Smooth muscle cell (in vitro differentiated cells): ENCODE measurements at regions not wholly inside any gene's neighbourhood (a gene's known extent, or its start where the extent isn't known, plus 50 kb on each side); places are given as distances from the start of the nearest gene placed in this dataset.

Experiments
- DNase-seq: peaks from one replicate; lab custom pipeline; 2025; ENCODE audit not compliant: unreplicated experiment; lab: John Stamatoyannopoulos, UW
- H2AFZ ChIP-seq: fragments of 200-600 bp; sonication (generic); 2 replicates; pipeline ENCODE4 v1.6.0; 2016; ENCODE audit warnings: antibody characterized with exemption, low read depth, mild to moderate bottlenecking
- H3F3A ChIP-seq: fragments of 200-600 bp; sonication (generic); 2 replicates; pipeline ENCODE4 v1.6.0; 2017; ENCODE audit warnings: antibody characterized with exemption, low read depth
- H3K27ac ChIP-seq: fragments of 200-600 bp; sonication (generic); 2 replicates; pipeline ENCODE4 v1.5.1; 2016; ENCODE audit warnings: low read depth, mild to moderate bottlenecking
- H3K27me3 ChIP-seq: fragments of 200-600 bp; sonication (generic); 2 replicates; pipeline ENCODE4 v1.6.1; 2016; ENCODE audit warnings: low read depth, mild to moderate bottlenecking
- H3K36me3 ChIP-seq: fragments of 200-600 bp; sonication (generic); 2 replicates; pipeline ENCODE4 v1.5.1; 2016; ENCODE audit warnings: low read depth
- H3K4me1 ChIP-seq: fragments of 200-600 bp; sonication (generic); 2 replicates; pipeline ENCODE4 v1.5.1; 2016; ENCODE audit warnings: low read depth
- H3K4me2 ChIP-seq: fragments of 200-600 bp; sonication (generic); 2 replicates; pipeline ENCODE4 v1.6.0; 2016; ENCODE audit warnings: mild to moderate bottlenecking
- H3K4me3 ChIP-seq: fragments of 200-600 bp; sonication (generic); 2 replicates; pipeline ENCODE4 v1.5.1; 2016; ENCODE audit warnings: mild to moderate bottlenecking
- H3K79me2 ChIP-seq: fragments of 200-600 bp; sonication (generic); 2 replicates; pipeline ENCODE4 v1.6.0; 2016; ENCODE audit warnings: low read depth, mild to moderate bottlenecking
- H3K9ac ChIP-seq: fragments of 200-600 bp; sonication (generic); 2 replicates; pipeline ENCODE4 v1.6.0; 2016; ENCODE audit warnings: low read depth
- H3K9me3 ChIP-seq: fragments of 200-600 bp; sonication (generic); replicated peaks from 2 replicates; pipeline ENCODE4 v1.5.1; 2016; ENCODE audit warnings: low read depth
- H4K20me1 ChIP-seq: fragments of 200-600 bp; sonication (generic); 2 replicates; pipeline ENCODE4 v1.6.0; 2016; ENCODE audit warnings: low read depth
- CTCF ChIP-seq: fragments of 200-600 bp; sonication (generic); IDR thresholded peaks from 2 replicates; pipeline ENCODE4 v1.5.1; 2017; ENCODE audit warnings: borderline replicate concordance, mild to moderate bottlenecking, antibody characterized with exemption; ENCODE audit not compliant: insufficient read depth, poor library complexity, severe bottlenecking
- WGBS: methylation state at CpG from one replicate; pipeline ENCODE4 v1.1.7; 2016; ENCODE audit warnings: low lambda C conversion rate; 5-methylcytosine and 5-hydroxymethylcytosine counted together

GRCh38 chr2:129755786-129756185 lies 223.7 kb upstream of the RAB6C start:
- no peaks in the 10 kb centered on the region for H3K36me3 ChIP-seq
- no peaks in the 10 kb centered on the region for H3K27me3 ChIP-seq
- no peaks in the 10 kb centered on the region for H4K20me1 ChIP-seq
- H3K79me2 ChIP-seq = no peaks in the 10 kb centered on the region
- H3K4me1 ChIP-seq = peaks cover 6% of the 10 kb centered on the region
- no peak for DNase-seq
- no peak for TF ChIP-seq CTCF
- no peak overlapping the region for H3K4me2 ChIP-seq
- no peaks in the 10 kb centered on the region for H3K9me3 ChIP-seq
- no peak overlapping the region for H3K27ac ChIP-seq
- WGBS = 98% methylated on average over 7 of the region's 7 CpGs
- H3K9ac ChIP-seq = no peak overlapping the region
- H2AFZ ChIP-seq = no peak overlapping the region
- no peaks in the 10 kb centered on the region for H3F3A ChIP-seq
- no peak overlapping the region for H3K4me3 ChIP-seq

GRCh38 chr2:129756276-129756675 lies 223.2 kb upstream of the RAB6C start:
- no peak for TF ChIP-seq CTCF
- no peaks in the 10 kb centered on the region for H3F3A ChIP-seq
- 95% methylated on average over 7 of the region's 7 CpGs for whole genome bisulfite sequencing
- H3K9ac ChIP-seq = no peak overlapping the region
- no peak overlapping the region for H3K27ac ChIP-seq
- no peaks in the 10 kb centered on the region for H3K36me3 ChIP-seq
- H3K4me2 ChIP-seq = no peak overlapping the region
- no peak for DNase-seq
- H3K27me3 ChIP-seq = no peaks in the 10 kb centered on the region
- H3K4me1 ChIP-seq = peaks cover 6% of the 10 kb centered on the region
- no peak overlapping the region for H3K4me3 ChIP-seq
- H3K9me3 ChIP-seq = no peaks in the 10 kb centered on the region
- no peak overlapping the region for H2AFZ ChIP-seq
- H4K20me1 ChIP-seq = no peaks in the 10 kb centered on the region
- no peaks in the 10 kb centered on the region for H3K79me2 ChIP-seq

GRCh38 chr2:129757366-129757914 lies 222.0 kb upstream of the RAB6C start:
- Histone ChIP-seq H4K20me1 (no peaks in the 10 kb centered on the region), H3K36me3 (no peaks in the 10 kb centered on the region), H2AFZ (no peak overlapping the region), H3K4me2 (no peak overlapping the region), H3F3A (no peaks in the 10 kb centered on the region), H3K4me1 (peaks cover 6% of the 10 kb centered on the region), H3K9me3 (no peaks in the 10 kb centered on the region), H3K4me3 (no peak overlapping the region), H3K9ac (no peak overlapping the region), H3K79me2 (no peaks in the 10 kb centered on the region), H3K27me3 (no peaks in the 10 kb centered on the region), H3K27ac (no peak overlapping the region)
- DNase-seq = no peak
- WGBS = 92% methylated on average over 9 of the region's 9 CpGs
- TF ChIP-seq CTCF = no peak
